Ascending aorta (tissue), 2 donors: ENCODE measurements at regions not wholly inside any gene's neighbourhood (a gene's known extent, or its start where the extent isn't known, plus 50 kb on each side); places are given as distances from the start of the nearest gene placed in this dataset.

ENCODE experiments used
- DNase-seq, 2 donors: peaks; one replicate each; pipeline ENCODE4 v3.0.0-alpha.2; 2019; ENCODE audit warnings: low spot score in 2 of 2
- H3K27ac ChIP-seq, 2 donors: fragments of 200-600 bp; sonication (generic); one replicate each; pipeline ENCODE4 v1.5.1; 2016 to 2017; ENCODE audit warnings: mild to moderate bottlenecking in 1 of 2
- H3K27me3 ChIP-seq: fragments of 200-600 bp; sonication (generic); one replicate; pipeline ENCODE4 v1.5.1; 2017
- H3K36me3 ChIP-seq, 2 donors: fragments of 200-600 bp; sonication (generic); one replicate each; pipeline ENCODE4 v1.5.1; 2016
- H3K4me1 ChIP-seq, 2 donors: fragments of 200-600 bp; sonication (generic); one replicate each; pipeline ENCODE4 v1.5.1; 2016 to 2017; ENCODE audit warnings: mild to moderate bottlenecking in 1 of 2
- H3K4me3 ChIP-seq, 2 donors: fragments of 200-600 bp; sonication (generic); one replicate each; pipeline ENCODE4 v1.5.1; 2016 to 2017; ENCODE audit warnings: mild to moderate bottlenecking in 1 of 2
- H3K9me3 ChIP-seq, 2 donors: fragments of 200-600 bp; sonication (generic); one replicate each; pipeline ENCODE4 v1.5.1; 2016
- CTCF ChIP-seq, 3 experiments: fragments of 200-600 bp in 2 of 3; fragments of 450-650 bp in 1 of 3; sonication (generic) in 2 of 3; IDR thresholded peaks; one replicate each; pipeline ENCODE4 v1.5.1; 2016 to 2019; ENCODE audit warnings: antibody characterized with exemption in 3 of 3, mild to moderate bottlenecking in 1 of 3, moderate library complexity in 1 of 3
- intact Hi-C: fragments of 100-400 bp; cut with DNase I; formaldehyde crosslinking; loops from one replicate; pipeline ENCODE4 v1.15.1; 2023

- TF ChIP-seq CTCF (IDR thresholded peaks at IDR 0.05) = no peak
- Histone ChIP-seq H3K9me3 (no peaks in the 10 kb centered on the region), H3K27me3 (no peaks in the 10 kb centered on the region), H3K36me3 (no peaks in the 10 kb centered on the region), H3K4me3 (no peak overlapping the region), H3K27ac (no peak overlapping the region), H3K4me1 (no peaks in the 10 kb centered on the region)
- no peak for DNase-seq
- intact Hi-C loops = no loop called here
These were observed 240.5 kb upstream of the POF1B start for GRCh38 chrX:85619962-85620361.

GRCh38 chrX:85611926-85612325, 232.5 kb upstream of the POF1B start:
- H3K36me3 ChIP-seq = no peaks in the 10 kb centered on the region
- H3K27ac ChIP-seq = no peak overlapping the region
- TF ChIP-seq CTCF (IDR thresholded peaks at IDR 0.05) = peak in 1 of 3 experiments; percentile 10
- no peaks in the 10 kb centered on the region for H3K9me3 ChIP-seq
- no peak overlapping the region for H3K4me3 ChIP-seq
- DNase-seq = no peak
- no peaks in the 10 kb centered on the region for H3K4me1 ChIP-seq
- intact Hi-C loops = no loop called here
- no peaks in the 10 kb centered on the region for H3K27me3 ChIP-seq

GRCh38 chrX:85592980-85593379, 213.5 kb upstream of the POF1B start:
- no peaks in the 10 kb centered on the region for H3K9me3 ChIP-seq
- no peak for TF ChIP-seq CTCF (IDR thresholded peaks at IDR 0.05)
- no peaks in the 10 kb centered on the region for H3K36me3 ChIP-seq
- no peak overlapping the region for H3K4me3 ChIP-seq
- DNase-seq = no peak
- H3K27ac ChIP-seq = no peak overlapping the region
- H3K27me3 ChIP-seq = no peaks in the 10 kb centered on the region
- H3K4me1 ChIP-seq = no peaks in the 10 kb centered on the region
- intact Hi-C loops = no loop called here

GRCh38 chrX:85591536-85591935, 212.1 kb upstream of the POF1B start:
- H3K27me3 ChIP-seq = no peaks in the 10 kb centered on the region
- intact Hi-C loops = no loop called here
- no peak overlapping the region for H3K4me3 ChIP-seq
- no peaks in the 10 kb centered on the region for H3K36me3 ChIP-seq
- no peaks in the 10 kb centered on the region for H3K4me1 ChIP-seq
- H3K9me3 ChIP-seq = no peaks in the 10 kb centered on the region
- DNase-seq = no peak
- H3K27ac ChIP-seq = no peak overlapping the region
- no peak for TF ChIP-seq CTCF (IDR thresholded peaks at IDR 0.05)

- DNase-seq = no peak
- Histone ChIP-seq H3K9me3 (no peaks in the 10 kb centered on the region), H3K36me3 (no peaks in the 10 kb centered on the region), H3K27ac (no peak overlapping the region), H3K4me1 (no peaks in the 10 kb centered on the region), H3K4me3 (no peak overlapping the region), H3K27me3 (no peaks in the 10 kb centered on the region)
- intact Hi-C loops = no loop called here
- TF ChIP-seq CTCF (IDR thresholded peaks at IDR 0.05) = no peak
These were observed 211.2 kb upstream of the POF1B start for GRCh38 chrX:85590638-85591037.

GRCh38 chrX:85573801-85574200, 194.3 kb upstream of the POF1B start:
- DNase-seq = no peak
- intact Hi-C loops = loop anchor here (10.0 kb wide), 1 partner anchor 61 kb away; no protein-coding TSS in a partner anchor
- TF ChIP-seq CTCF (IDR thresholded peaks at IDR 0.05) = no peak

More at GRCh38 chrX:85573801-85574200, 194.3 kb upstream of the POF1B start:
- Histone ChIP-seq H3K4me3 (no peak overlapping the region), H3K9me3 (no peaks in the 10 kb centered on the region), H3K27me3 (no peaks in the 10 kb centered on the region), H3K27ac (no peak overlapping the region), H3K4me1 (no peaks in the 10 kb centered on the region), H3K36me3 (no peaks in the 10 kb centered on the region)
